GM19043 (cell line): ENCODE measurements at regions not wholly inside any gene's neighbourhood (a gene's known extent, or its start where the extent isn't known, plus 50 kb on each side); places are given as distances from the start of the nearest gene placed in this dataset.

ENCODE experiments used
- ATAC-seq: cut with Tn5 transposase; IDR thresholded peaks from one replicate; pipeline ENCODE4 v1.9.1; 2021; ENCODE audit warnings: low read depth; ENCODE audit not compliant: unreplicated experiment

- ATAC-seq: no peak
Observed at GRCh38 chr5:97832645-97833296, 649.7 kb upstream of the RIOK2 start.

GRCh38 chr5:97834561-97834960 is 651.5 kb upstream of the RIOK2 start:
- ATAC-seq: no peak

- ATAC-seq: no peak
Observed at GRCh38 chr5:97835112-97835511, 652.1 kb upstream of the RIOK2 start.

GRCh38 chr5:97836816-97837215 is 653.8 kb upstream of the RIOK2 start:
- no peak for ATAC-seq

- peak; percentile 94 for ATAC-seq
Observed at GRCh38 chr5:97838214-97838613, 655.2 kb upstream of the RIOK2 start.

GRCh38 chr5:97839341-97840086 is 656.5 kb upstream of the RIOK2 start:
- no peak for ATAC-seq

- no peak for ATAC-seq
Observed at GRCh38 chr5:97840643-97841042, 657.6 kb upstream of the RIOK2 start.

- no peak for ATAC-seq
Observed at GRCh38 chr5:97842687-97843086, 659.6 kb upstream of the RIOK2 start.

- no peak for ATAC-seq
Observed at GRCh38 chr5:97844797-97845196, 661.8 kb upstream of the RIOK2 start.

GRCh38 chr5:97846643-97847042 is 663.6 kb upstream of the RIOK2 start:
- no peak for ATAC-seq

- ATAC-seq: no peak
Observed at GRCh38 chr5:97847920-97848631, 665.0 kb upstream of the RIOK2 start.

- ATAC-seq: no peak
Observed at GRCh38 chr5:97851036-97851435, 668.0 kb upstream of the RIOK2 start.

GRCh38 chr5:97854871-97855762 is 672.1 kb upstream of the RIOK2 start:
- no peak for ATAC-seq

- ATAC-seq: no peak
Observed at GRCh38 chr5:97874491-97874890, 691.4 kb upstream of the RIOK2 start.

- ATAC-seq: no peak
Observed at GRCh38 chr5:97876272-97876671, 693.2 kb upstream of the RIOK2 start.

- ATAC-seq: no peak
Observed at GRCh38 chr5:97877588-97877987, 694.5 kb upstream of the RIOK2 start.

- ATAC-seq: peak; percentile 95
Observed at GRCh38 chr5:97888439-97888838, 705.4 kb upstream of the RIOK2 start.

- no peak for ATAC-seq
Observed at GRCh38 chr5:97891971-97892370, 708.9 kb upstream of the RIOK2 start.

- ATAC-seq: no peak
Observed at GRCh38 chr5:97903742-97904141, 720.7 kb upstream of the RIOK2 start.

GRCh38 chr5:97906135-97906534 is 723.1 kb upstream of the RIOK2 start:
- no peak for ATAC-seq
